Hippocampal formation (tissue), 2 donors: ENCODE measurements at regions not wholly inside any gene's neighbourhood (a gene's known extent, or its start where the extent isn't known, plus 50 kb on each side); places are given as distances from the start of the nearest gene placed in this dataset.

ENCODE experiments used
- DNase-seq, 2 donors: peaks; one replicate each; lab custom pipeline; 2025; lab: John Stamatoyannopoulos, UW

GRCh38 chr9:85428230-85428629 lies 313.5 kb downstream of the AGTPBP1 start:
- no peak for DNase-seq

- DNase-seq, result no peak
These were observed 314.0 kb downstream of the AGTPBP1 start for GRCh38 chr9:85427772-85428171.

- peak; percentile 22 to 50 for DNase-seq
These were observed 316.6 kb downstream of the AGTPBP1 start for GRCh38 chr9:85425153-85425611.

DNA sequence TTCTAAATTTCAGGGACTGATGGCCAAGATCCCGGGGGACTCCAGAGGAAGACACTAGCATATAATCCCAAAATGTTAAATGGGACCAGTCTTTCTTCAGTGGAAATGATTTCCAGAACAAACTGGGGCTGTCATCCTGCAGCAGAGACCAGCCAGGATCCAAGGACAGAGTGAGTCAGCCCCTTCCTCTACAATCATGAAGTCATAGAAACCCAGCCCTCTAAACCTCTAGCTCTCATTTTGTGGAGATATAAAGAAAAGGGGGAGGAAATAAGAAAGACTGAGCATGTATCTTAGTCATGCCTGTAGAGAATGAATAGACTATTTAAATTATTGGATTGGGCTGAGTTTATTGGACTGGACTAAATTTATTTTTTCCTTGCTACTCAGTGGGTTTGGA lies 318.3 kb downstream of the AGTPBP1 start:
- no peak for DNase-seq

DNA sequence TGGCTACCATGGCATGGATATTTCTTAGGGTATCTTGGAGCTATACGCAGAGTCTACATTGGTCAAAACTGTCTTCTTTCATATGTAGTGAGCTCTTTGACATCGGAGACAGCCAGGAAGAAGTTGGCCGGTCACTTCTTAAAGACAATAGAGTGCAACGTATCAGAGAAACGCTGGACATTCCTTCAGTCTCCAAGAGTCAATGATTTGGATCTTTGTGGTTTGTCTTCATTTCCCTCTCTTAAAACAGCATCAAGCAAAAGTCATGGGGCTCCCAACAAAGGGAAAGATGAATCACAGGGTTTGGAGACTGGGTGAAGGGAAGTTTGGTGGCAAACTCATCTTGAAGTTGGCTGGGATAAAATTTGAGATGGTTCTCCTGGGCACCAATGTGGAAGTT lies 320.1 kb downstream of the AGTPBP1 start:
- no peak for DNase-seq

GRCh38 chr9:85420750-85421149 lies 321.0 kb downstream of the AGTPBP1 start:
- DNase-seq, result no peak

GRCh38 chr9:85417674-85418073 lies 324.1 kb downstream of the AGTPBP1 start:
- DNase-seq, result no peak

DNA sequence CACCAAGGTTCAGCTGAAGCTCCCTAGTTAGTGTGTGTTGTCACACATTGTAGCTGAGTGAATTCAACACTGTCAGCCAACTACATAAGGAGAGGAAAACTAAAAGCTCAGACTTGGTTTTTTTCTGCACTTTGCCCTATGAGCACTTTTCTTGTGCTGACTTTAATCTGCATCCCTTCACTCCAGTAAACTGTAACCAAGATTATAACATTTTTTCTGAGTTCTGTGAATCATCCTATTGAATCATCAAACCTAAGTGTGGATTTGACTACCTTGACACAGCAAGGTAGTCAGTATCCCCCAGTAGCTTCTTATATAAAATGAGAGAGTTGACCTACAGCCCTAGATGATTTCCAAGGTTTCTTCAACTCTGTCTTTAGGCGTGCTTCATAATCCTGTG lies 325.0 kb downstream of the AGTPBP1 start:
- no peak for DNase-seq

- no peak for DNase-seq
These were observed 327.4 kb downstream of the AGTPBP1 start for GRCh38 chr9:85414390-85414789.

DNA sequence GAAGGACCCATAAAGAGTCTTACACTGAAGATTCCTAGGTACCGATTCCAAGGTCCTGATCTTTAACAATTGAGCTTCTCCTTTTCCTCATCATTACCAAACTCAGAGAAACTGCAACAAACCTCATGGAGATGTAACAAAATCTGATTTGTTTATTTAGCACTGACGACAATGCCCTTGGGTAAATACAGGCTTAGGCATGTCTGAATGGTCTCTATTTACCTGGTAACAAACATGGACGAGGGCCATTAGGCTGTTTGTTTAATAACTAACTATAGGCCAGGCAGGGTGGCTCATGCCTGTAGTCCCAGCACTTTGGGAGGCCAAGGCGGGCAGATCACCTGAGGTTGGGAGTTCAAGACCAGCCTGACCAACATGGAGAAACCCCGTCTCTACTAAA lies 333.3 kb downstream of the AGTPBP1 start:
- no peak for DNase-seq

- DNase-seq, result no peak
These were observed 336.2 kb downstream of the AGTPBP1 start for GRCh38 chr9:85405566-85405950.

DNA sequence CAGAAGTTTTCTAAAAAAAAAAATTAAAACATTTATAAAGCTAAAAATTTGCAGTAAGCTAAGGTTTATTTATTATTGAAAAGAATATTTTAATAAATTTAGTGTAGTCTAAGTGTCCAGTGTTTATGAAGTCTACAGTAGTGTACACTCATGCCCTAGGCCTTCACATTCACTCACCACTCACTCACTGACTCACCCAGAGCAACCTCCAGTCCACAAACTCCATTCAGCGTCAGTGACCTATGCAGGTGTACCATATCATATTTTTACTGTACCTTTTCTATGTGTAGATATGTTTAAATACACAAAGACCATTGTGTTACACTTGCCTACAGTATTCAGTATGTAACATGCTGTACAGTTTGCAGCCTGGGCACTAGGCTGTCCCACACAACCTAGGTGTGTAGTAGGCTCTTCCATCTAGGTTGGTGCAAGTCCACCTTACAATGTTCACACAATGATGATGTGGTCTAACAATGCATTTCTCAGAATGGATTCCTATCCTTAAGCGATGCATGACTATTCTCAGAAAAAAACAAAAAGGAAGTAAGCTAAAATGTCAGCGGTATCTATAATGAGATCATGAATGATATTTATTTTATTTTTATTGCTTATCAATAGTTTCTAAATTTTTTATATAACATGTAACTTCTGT lies 336.7 kb downstream of the AGTPBP1 start:
- DNase-seq, result no peak

DNA sequence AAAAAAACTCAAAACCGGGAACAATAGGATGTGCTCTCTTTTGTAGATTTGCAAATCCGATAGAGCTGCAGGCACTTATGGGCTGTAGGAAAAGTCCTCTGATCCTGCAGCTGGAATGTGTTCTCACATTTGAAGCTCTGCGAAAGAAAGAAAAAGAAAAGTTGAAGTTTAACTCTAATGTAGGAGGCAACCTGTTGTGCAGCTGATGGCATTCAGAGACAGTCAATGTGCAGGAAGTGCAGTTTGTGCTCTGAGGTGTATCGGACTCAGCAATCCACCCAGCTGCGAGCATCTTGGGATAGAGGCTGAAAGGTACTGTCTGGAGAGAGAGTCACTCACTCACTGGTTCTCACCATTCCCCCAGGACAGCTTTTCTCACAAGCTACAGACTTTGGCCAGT lies 339.2 kb downstream of the AGTPBP1 start:
- no peak for DNase-seq

GRCh38 chr9:85401998-85402397 lies 339.8 kb downstream of the AGTPBP1 start:
- no peak for DNase-seq

DNA sequence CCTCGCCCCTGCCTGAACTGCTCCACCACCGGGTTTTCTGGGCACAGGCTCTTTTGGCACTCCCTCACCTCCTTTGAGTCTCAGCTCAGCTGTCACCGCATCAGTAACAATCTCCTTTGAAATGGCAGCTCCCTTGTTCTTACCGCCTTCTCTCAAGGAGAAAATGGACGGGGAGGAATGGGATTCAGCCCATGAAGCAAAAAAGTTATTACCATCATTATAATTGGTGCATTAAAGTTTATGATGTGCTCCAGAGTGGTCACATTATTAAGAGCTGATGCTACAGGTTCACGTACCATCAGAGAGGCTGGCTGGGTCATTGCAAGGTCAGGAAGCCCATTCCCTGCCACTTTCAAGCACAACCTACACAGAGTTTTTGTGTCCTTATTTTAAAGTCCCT lies 344.7 kb downstream of the AGTPBP1 start:
- no peak for DNase-seq

DNA sequence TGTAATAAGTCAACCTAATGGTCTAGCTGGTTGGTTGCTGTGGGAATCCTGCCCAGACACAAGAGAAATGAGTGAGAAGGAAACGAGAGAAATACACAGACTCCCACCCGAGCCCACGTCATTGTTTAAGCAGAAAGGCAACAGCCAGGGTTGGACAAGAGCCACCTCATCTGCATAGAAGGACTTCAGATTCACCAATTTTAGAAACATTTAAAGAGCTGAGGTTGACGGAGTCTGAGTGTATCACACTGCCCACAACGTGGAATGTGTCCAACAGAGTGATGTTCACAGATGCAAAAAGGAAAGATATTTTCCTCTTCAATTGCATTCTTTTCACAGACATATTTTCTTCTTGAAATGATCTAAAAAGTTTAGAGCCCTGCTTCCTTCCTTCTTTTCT lies 349.5 kb downstream of the AGTPBP1 start:
- DNase-seq, result no peak

GRCh38 chr9:85377731-85378289 lies 363.9 kb downstream of the AGTPBP1 start:
- no peak for DNase-seq

GRCh38 chr9:85368781-85369180 lies 373.0 kb downstream of the AGTPBP1 start:
- DNase-seq, result no peak

- DNase-seq, result no peak
These were observed 382.6 kb downstream of the AGTPBP1 start for GRCh38 chr9:85359161-85359560.

- no peak for DNase-seq
These were observed 392.7 kb downstream of the AGTPBP1 start for GRCh38 chr9:85349046-85349445.

GRCh38 chr9:85347541-85347940 lies 394.2 kb downstream of the AGTPBP1 start:
- no peak for DNase-seq

- no peak for DNase-seq
These were observed 396.9 kb downstream of the AGTPBP1 start for GRCh38 chr9:85344901-85345300.

DNA sequence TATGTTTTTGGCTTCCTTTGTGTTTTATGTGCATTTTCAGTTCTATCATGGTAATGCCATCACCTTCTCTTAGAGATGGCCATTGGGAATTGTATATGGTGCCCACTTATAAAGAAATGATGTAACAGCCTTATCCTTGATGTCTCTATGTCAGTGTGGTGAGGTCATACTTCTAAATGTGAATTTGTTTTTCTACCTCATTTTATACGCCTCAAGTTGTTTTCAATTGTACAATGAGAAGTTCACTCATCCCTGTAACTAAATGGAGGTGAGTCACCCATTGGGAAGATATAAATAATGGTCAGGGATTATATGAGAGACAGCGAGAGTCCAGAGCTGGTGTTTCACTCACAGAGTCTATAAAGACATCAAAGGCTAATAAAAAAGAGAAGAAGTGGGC lies 402.4 kb downstream of the AGTPBP1 start:
- DNase-seq, result no peak

DNA sequence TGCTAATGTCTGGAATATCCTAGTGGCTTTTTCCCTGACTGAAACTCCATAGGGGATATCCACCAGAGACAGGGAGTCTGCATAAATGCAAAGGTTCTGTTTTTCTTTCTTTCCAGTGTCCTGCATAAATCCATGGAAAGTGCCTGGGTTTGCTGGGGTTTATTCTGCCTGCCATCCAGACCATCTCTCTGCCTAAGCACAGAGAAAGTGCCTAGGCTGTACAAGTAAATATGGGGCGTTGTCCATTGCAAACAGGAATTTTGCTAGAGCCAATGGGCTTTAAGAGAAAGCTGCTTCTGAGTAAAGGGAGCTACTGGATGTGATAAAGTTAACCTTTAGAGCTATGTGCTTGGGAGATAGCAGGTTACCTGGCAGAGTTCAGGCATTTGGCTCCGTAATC lies 407.5 kb downstream of the AGTPBP1 start:
- no peak for DNase-seq
